ENCODE measurements at regions not wholly inside any gene's neighbourhood (a gene's known extent, or its start where the extent isn't known, plus 50 kb on each side); places are given as distances from the start of the nearest gene placed in this dataset.
A peak's percentile ranks its signal among the peaks of the same experiment; 100 is the strongest.

GRCh38 chr4:10180603-10180926 is 64.0 kb upstream of the WDR1 start:
- DNase-seq (ENCODE audit: low read depth), result no peak
- H3K4me3 ChIP-seq (ENCODE audit: low read length), result no peak overlapping the region
- TF ChIP-seq CTCF (IDR thresholded peaks at IDR 0.05; ENCODE audit: insufficient read depth, low read depth, low read length, missing control alignments), result no peak

- no peak overlapping the region for H3K4me3 ChIP-seq (ENCODE audit: low read length)
- DNase-seq (ENCODE audit: low read depth), result no peak
- TF ChIP-seq CTCF (IDR thresholded peaks at IDR 0.05; ENCODE audit: insufficient read depth, low read depth, low read length, missing control alignments), result no peak
Observed at GRCh38 chr4:10179957-10180602, 63.5 kb upstream of the WDR1 start.

- TF ChIP-seq CTCF (IDR thresholded peaks at IDR 0.05; ENCODE audit: insufficient read depth, low read depth, low read length, missing control alignments), result no peak
- no peak for DNase-seq (ENCODE audit: low read depth)
- no peak overlapping the region for H3K4me3 ChIP-seq (ENCODE audit: low read length)
Observed at GRCh38 chr4:10178763-10179162, 62.2 kb upstream of the WDR1 start.

- no peak for DNase-seq (ENCODE audit: low read depth)
- TF ChIP-seq CTCF (IDR thresholded peaks at IDR 0.05; ENCODE audit: insufficient read depth, low read depth, low read length, missing control alignments), result no peak
- no peak overlapping the region for H3K4me3 ChIP-seq (ENCODE audit: low read length)
Observed at GRCh38 chr4:10175626-10176025, 59.0 kb upstream of the WDR1 start.

GRCh38 chr4:10173754-10174749 is 57.5 kb upstream of the WDR1 start:
- H3K4me3 ChIP-seq (ENCODE audit: low read length), result no peak overlapping the region
- DNase-seq (ENCODE audit: low read depth), result peak; percentile 48
- no peak for TF ChIP-seq CTCF (IDR thresholded peaks at IDR 0.05; ENCODE audit: insufficient read depth, low read depth, low read length, missing control alignments)

GRCh38 chr4:10173037-10173753 is 56.6 kb upstream of the WDR1 start:
- TF ChIP-seq CTCF (IDR thresholded peaks at IDR 0.05; ENCODE audit: insufficient read depth, low read depth, low read length, missing control alignments), result peak; percentile 20
- peak; percentile 72 for DNase-seq (ENCODE audit: low read depth)

More at GRCh38 chr4:10173037-10173753, 56.6 kb upstream of the WDR1 start:
- H3K4me3 ChIP-seq (ENCODE audit: low read length), result no peak overlapping the region
